ENCODE measurements at regions not wholly inside any gene's neighbourhood (a gene's known extent, or its start where the extent isn't known, plus 50 kb on each side); places are given as distances from the start of the nearest gene placed in this dataset.
"Not testable (repeated sequence)": the region's sequence is repeated elsewhere in the genome, so short reads cannot be mapped to it uniquely, and the experiment has no call there.

GRCh38 chr4:124978536-124978935, 266.0 kb upstream of the ANKRD50 start:
- not testable (repeated sequence) for DNase-seq

DNA sequence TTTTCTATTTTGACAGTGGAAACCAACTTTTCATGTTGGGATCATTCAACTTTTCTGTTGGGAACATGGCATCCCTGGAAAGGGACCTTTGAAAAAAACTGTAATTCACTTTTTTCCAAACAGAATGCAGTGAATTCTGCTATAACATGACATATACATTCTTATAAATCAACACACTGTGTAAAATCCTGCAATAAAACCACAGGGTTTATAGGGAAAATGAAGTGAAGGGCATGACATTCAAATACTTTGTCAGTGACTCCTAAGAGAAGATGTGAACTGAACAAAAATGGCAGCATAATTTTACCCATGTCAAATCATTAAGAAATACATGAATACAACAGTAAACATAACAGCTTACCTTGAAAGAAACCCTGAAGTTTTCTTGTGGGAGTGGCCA, 264.5 kb upstream of the ANKRD50 start:
- DNase-seq: no peak

- DNase-seq: no peak
These were observed 261.6 kb upstream of the ANKRD50 start for GRCh38 chr4:124974152-124974551.

GRCh38 chr4:124973716-124974115, 261.2 kb upstream of the ANKRD50 start:
- DNase-seq: no peak

DNA sequence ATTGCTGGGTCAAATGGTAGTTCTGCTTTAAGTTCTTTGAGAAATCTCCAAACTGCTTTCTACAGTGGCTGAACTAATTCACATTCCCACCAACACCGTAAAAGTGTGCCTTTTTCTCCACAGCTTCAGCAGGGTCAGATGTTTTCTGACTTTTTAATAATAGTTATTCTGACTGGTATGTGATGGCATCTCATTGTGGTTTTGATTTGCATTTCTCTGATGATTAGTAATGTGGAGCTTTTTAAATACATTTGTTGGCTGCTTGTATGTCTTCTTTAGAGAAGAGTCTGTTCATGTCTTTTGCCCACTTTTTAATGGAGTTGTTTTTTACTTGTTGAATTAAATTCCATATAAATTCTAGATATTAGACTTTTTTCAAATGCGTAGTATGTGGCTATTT, 257.5 kb upstream of the ANKRD50 start:
- DNase-seq: no peak

- no peak for DNase-seq
These were observed 253.0 kb upstream of the ANKRD50 start for GRCh38 chr4:124965497-124965891.

- no peak for DNase-seq
These were observed 252.4 kb upstream of the ANKRD50 start for GRCh38 chr4:124964852-124965496.

- DNase-seq: no peak
These were observed 251.7 kb upstream of the ANKRD50 start for GRCh38 chr4:124964251-124964650.

- DNase-seq: no peak
These were observed 248.7 kb upstream of the ANKRD50 start for GRCh38 chr4:124961138-124961750.

DNA sequence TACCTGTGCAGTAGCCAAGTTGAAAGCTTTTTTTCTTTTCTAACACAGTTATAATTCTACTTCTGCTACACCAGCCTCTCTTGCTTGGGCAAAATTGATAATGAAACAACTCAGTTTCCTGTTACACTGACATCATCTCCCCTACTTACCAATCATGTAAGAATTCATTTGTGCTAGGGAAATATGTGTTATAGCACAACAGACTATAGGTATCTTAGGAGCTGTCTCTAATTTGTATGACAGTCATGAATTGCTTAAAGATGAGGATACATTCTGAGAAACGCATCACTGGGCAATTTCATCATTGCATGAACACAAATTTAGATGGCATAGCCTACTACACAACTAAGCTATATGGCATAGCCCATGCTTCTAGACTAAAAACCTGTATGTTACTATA, 246.3 kb upstream of the ANKRD50 start:
- DNase-seq: no peak

- no peak for DNase-seq
These were observed 242.9 kb upstream of the ANKRD50 start for GRCh38 chr4:124955476-124955875.

- DNase-seq: no peak
These were observed 241.5 kb upstream of the ANKRD50 start for GRCh38 chr4:124954046-124954445.

- DNase-seq: no peak
These were observed 241.0 kb upstream of the ANKRD50 start for GRCh38 chr4:124953486-124953885.

DNA sequence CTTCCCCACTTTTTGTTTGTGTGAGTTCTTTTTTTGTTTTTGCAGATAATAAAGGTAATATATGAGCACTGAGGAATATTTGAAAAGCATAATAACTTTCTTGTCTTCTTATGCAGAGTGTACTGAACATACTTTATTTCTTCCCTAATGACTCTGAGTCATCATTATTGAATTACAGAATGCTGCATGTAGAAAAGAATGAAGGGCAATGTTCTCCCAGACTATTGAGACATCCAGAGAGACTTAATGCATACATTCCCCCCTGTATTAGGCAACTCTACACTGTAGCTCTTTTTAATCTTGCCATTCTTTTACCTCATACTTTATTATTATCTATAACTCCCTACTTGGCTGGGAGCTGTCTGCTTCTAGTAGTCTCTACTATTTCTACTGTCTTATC, 240.5 kb upstream of the ANKRD50 start:
- no peak for DNase-seq

GRCh38 chr4:124952601-124953000, 240.1 kb upstream of the ANKRD50 start:
- DNase-seq: no peak

DNA sequence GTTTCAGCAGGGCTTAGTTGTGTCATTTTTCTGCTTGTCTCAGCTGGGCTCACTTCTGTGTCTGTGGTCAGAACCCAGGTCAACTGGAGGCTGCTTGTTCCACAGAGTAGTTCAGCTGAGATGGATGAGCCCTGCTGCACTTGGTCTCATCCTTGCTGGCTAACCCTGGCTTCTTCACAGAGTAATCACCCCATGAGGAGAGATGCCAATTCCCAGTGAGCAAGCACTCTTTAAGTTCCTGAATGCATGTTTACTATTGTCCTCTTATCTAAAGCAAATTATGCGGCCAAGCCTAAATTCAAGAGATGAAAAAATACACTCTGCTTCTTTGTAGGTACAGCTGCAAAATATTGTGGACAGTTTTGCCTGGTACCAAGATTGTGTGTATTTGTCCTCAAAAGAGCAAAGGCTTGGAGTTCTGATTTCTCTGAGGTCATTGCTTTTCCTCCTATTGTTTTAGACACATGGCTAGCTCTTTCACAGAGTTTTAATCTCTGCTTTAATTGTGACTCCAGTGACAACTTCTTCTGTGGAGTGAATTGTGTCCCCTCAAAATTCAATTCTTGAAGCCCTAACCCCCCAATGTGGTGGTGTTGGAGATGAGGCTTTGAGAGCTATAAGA, 236.6 kb upstream of the ANKRD50 start:
- DNase-seq: no peak

DNA sequence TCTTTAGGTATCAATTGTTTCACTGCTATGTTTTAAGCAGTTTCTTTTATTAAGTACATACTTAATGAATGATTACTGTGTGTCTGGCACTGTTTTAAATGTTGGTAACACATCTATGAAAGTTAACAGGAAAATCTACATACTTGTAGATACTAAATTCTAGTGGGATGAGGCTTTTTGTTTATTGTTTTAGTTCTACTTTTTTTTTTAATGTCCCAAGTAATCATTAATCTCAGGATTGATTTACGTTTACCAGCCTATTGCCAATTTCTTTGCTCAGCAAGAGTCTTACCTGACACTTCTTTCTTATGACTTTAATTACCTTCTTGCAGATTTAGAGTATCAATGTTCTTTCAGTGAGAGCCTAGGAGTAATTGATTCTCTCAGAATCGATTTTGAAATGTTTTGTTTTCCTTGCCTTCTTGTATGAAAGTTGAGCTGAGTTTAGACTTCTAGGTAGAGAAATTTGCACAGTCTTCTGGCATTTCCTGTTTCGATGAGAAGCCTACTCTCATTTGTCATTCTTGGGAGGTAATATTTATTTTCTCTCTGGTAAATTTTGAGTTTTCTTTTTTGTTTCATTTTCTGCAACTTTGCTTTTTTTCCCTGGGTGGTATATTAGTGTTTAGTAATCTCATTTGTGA, 235.2 kb upstream of the ANKRD50 start:
- DNase-seq: no peak

GRCh38 chr4:124946696-124947095, 234.2 kb upstream of the ANKRD50 start:
- DNase-seq: no peak

GRCh38 chr4:124945422-124945821, 232.9 kb upstream of the ANKRD50 start:
- no peak for DNase-seq

GRCh38 chr4:124943938-124944337, 231.4 kb upstream of the ANKRD50 start:
- DNase-seq: no peak

GRCh38 chr4:124943145-124943889, 230.8 kb upstream of the ANKRD50 start:
- no peak for DNase-seq

GRCh38 chr4:124941267-124941666, 228.7 kb upstream of the ANKRD50 start:
- DNase-seq: no peak

DNA sequence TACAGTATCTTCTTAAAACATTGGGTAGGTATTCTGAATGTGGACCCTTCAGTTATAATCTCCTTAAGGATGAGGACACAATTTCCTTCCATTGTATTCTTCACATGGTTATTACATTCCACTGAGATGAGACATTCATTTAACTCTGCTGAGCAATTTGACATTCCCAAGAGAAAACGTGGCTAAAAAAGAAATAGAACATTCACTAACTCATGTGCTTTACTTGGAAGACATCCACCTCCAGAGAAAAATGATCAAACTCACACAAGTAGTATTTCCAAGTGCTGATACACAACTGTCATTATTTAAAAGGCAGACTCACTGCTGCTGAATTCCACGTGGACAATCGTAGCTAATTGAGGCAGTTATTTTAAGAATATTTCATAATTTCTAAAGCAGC, 227.9 kb upstream of the ANKRD50 start:
- DNase-seq: no peak
